ENCODE measurements at regions not wholly inside any gene's neighbourhood (a gene's known extent, or its start where the extent isn't known, plus 50 kb on each side); places are given as distances from the start of the nearest gene placed in this dataset.

DNA sequence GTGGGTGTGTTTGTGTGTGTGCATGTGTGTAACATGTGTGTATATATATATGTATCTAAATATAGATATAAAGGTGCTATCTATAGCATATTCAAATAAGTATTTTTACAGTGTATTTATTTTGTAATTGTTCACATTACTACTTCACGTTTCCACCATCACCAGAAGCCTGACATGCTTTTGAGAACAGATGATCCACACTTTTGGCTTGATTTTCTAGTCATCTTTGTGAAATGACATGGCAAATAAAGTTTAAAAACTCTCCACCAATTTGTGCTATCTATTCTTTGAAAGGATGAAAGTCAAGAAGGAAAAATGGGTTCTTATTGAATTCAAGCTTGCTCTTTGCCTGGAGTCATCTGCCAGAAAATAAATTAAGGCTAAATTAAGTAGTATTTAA is 294.0 kb upstream of the AKR1E2 start:
- ChIA-PET POLR2A (no interaction called here), CTCF (ENCODE audit: low intra/inter-chr PET ratio) (no interaction called here)
- no peaks in the 10 kb centered on the region for H3K9me1 ChIP-seq (ENCODE audit: control insufficient read depth, insufficient read depth, low read length)
- H3K36me3 ChIP-seq (ENCODE audit: control insufficient read depth, insufficient read depth, low read length): no peaks in the 10 kb centered on the region
- no peaks in the 10 kb centered on the region for H3K79me2 ChIP-seq (ENCODE audit: control insufficient read depth, insufficient read depth, low read length)
- FAIRE-seq (no peak), DNase-seq (ENCODE audit: extremely low read depth in 1 of 4, low spot score in 3 of 4) (no peak), ATAC-seq (no peak)
- no peaks in the 10 kb centered on the region for H3K9me3 ChIP-seq (replicated peaks; ENCODE audit: control insufficient read depth, insufficient read depth, low read depth, low read length)
- H2AFZ ChIP-seq (ENCODE audit: low read depth, low read length): no peak overlapping the region
- no peaks in the 10 kb centered on the region for H4K20me1 ChIP-seq (replicated peaks; ENCODE audit: control insufficient read depth, insufficient read depth, low read length)
- WGBS (ENCODE audit: insufficient coverage, low coverage, missing lambda C conversion rate): 4% methylated on average over 1 of the region's 1 CpG
- no peak overlapping the region for H3K4me2 ChIP-seq (ENCODE audit: insufficient read depth, low read length)
- H3K4me1 ChIP-seq (replicated peaks in 1 of 2; ENCODE audit: control insufficient read depth in 2 of 2, insufficient read depth in 2 of 2, low read length in 2 of 2): no peaks in the 10 kb centered on the region
- in situ Hi-C loops (cut with MboI) (no loop called here), intact Hi-C loops (cut with micrococcal nuclease) (no loop called here)
- no peak overlapping the region for H3K4me3 ChIP-seq
- H3K27ac ChIP-seq (ENCODE audit: extremely low read depth, low read depth, low read length): no peak overlapping the region
- H3K9ac ChIP-seq (ENCODE audit: insufficient read depth in 1 of 2, low read depth in 2 of 2, low read length in 2 of 2): no peak overlapping the region
- no TSS peak for BruUV-seq (replicated peaks)
- TF ChIP-seq RBM25 (IDR thresholded peaks at IDR 0.05; ENCODE audit: low read depth, low read length, severe bottlenecking) (no peak), ZNF143 (CRISPR knock-in tag; IDR thresholded peaks at IDR 0.05) (no peak), TAF7 (tag; IDR thresholded peaks at IDR 0.05) (no peak), PML (IDR thresholded peaks at IDR 0.05; ENCODE audit: low read length) (no peak)
- peaks cover 0 to 8% of the 10 kb centered on the region in 2 experiments; a peak in 3 of 5 replicates for H3K27me3 ChIP-seq (ENCODE audit: control insufficient read depth in 2 of 2, insufficient read depth in 2 of 2, low read length in 2 of 2)

DNA sequence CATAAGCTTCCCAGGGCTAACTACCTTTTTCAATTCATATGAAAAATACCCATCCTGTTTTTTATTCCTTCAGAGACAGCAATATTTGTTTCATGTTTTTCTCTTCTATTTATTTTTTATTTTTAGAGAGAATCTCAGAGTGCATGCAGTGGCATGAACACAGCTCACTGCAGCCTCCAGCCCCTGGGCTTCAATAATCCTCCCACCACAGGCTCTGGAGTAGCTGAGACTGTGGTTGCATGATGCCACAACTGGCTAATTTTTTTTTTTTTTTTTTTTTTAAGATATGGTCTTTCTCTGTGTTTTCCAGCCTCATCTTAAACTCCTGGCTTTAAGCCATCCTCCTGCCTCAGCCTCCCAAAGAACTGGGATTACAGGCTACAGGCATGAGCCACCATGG is 296.7 kb upstream of the AKR1E2 start:
- no peaks in the 10 kb centered on the region for H3K9me1 ChIP-seq (ENCODE audit: control insufficient read depth, insufficient read depth, low read length)
- H3K9ac ChIP-seq (ENCODE audit: insufficient read depth in 1 of 2, low read depth in 2 of 2, low read length in 2 of 2): no peak overlapping the region
- in situ Hi-C loops (cut with MboI): no loop called here
- ChIA-PET POLR2A (no interaction called here), CTCF (ENCODE audit: low intra/inter-chr PET ratio) (no interaction called here)
- no peak overlapping the region for H3K4me2 ChIP-seq (ENCODE audit: insufficient read depth, low read length)
- H2AFZ ChIP-seq (ENCODE audit: low read depth, low read length): no peak overlapping the region
- no peaks in the 10 kb centered on the region for H3K9me3 ChIP-seq (replicated peaks; ENCODE audit: control insufficient read depth, insufficient read depth, low read depth, low read length)
- H3K36me3 ChIP-seq (ENCODE audit: control insufficient read depth, insufficient read depth, low read length): no peaks in the 10 kb centered on the region
- no peak for DNase-seq (ENCODE audit: extremely low read depth in 1 of 4, low spot score in 3 of 4)
- intact Hi-C loops (cut with micrococcal nuclease): no loop called here
- FAIRE-seq: no peak
- no peaks in the 10 kb centered on the region for H3K79me2 ChIP-seq (ENCODE audit: control insufficient read depth, insufficient read depth, low read length)
- no peak for ATAC-seq
- no TSS peak for BruUV-seq (replicated peaks)
- H4K20me1 ChIP-seq (replicated peaks; ENCODE audit: control insufficient read depth, insufficient read depth, low read length): no peaks in the 10 kb centered on the region
- no peak overlapping the region for H3K4me3 ChIP-seq
- H3K4me1 ChIP-seq (replicated peaks in 1 of 2; ENCODE audit: control insufficient read depth in 2 of 2, insufficient read depth in 2 of 2, low read length in 2 of 2): no peaks in the 10 kb centered on the region
- H3K27me3 ChIP-seq (ENCODE audit: control insufficient read depth in 2 of 2, insufficient read depth in 2 of 2, low read length in 2 of 2): peaks cover 0 to 8% of the 10 kb centered on the region in 2 experiments; a peak in 3 of 5 replicates
- no peak overlapping the region for H3K27ac ChIP-seq (ENCODE audit: extremely low read depth, low read depth, low read length)
- no peak for TF ChIP-seq TEAD4 (IDR thresholded peaks at IDR 0.05; ENCODE audit: low read length)
- no peak for TF ChIP-seq TEAD4 (CRISPR knock-in tag; IDR thresholded peaks at IDR 0.05; ENCODE audit: borderline replicate concordance)
- no peak for TF ChIP-seq SETDB1 (IDR thresholded peaks at IDR 0.05; ENCODE audit: low read length)
- TF ChIP-seq, protein P1, sequence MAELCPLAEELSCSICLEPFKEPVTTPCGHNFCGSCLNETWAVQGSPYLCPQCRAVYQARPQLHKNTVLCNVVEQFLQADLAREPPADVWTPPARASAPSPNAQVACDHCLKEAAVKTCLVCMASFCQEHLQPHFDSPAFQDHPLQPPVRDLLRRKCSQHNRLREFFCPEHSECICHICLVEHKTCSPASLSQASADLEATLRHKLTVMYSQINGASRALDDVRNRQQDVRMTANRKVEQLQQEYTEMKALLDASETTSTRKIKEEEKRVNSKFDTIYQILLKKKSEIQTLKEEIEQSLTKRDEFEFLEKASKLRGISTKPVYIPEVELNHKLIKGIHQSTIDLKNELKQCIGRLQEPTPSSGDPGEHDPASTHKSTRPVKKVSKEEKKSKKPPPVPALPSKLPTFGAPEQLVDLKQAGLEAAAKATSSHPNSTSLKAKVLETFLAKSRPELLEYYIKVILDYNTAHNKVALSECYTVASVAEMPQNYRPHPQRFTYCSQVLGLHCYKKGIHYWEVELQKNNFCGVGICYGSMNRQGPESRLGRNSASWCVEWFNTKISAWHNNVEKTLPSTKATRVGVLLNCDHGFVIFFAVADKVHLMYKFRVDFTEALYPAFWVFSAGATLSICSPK (IDR thresholded peaks at IDR 0.05; ENCODE audit: borderline replicate concordance): no peak
- no peak for TF ChIP-seq MAZ (CRISPR knock-in tag; conservative IDR thresholded peaks at IDR 0.05 in 1 of 2, IDR thresholded peaks at IDR 0.05 in 1 of 2)
- no peak for TF ChIP-seq HEY1 (CRISPR knock-in tag; IDR thresholded peaks at IDR 0.05; ENCODE audit: borderline replicate concordance)

Data from K562 (cell line).